AG04449 (cell line): ENCODE measurements at regions not wholly inside any gene's neighbourhood (a gene's known extent, or its start where the extent isn't known, plus 50 kb on each side); places are given as distances from the start of the nearest gene placed in this dataset.
"Not testable (repeated sequence)": the region's sequence is repeated elsewhere in the genome, so short reads cannot be mapped to it uniquely, and the experiment has no call there.

ENCODE experiments used
- CTCF ChIA-PET: fragments of 350-600 bp; formaldehyde crosslinking; extraction: SDS; loops from one replicate; lab custom pipeline; 2021; ENCODE audit warnings: antibody characterized with exemption; lab: Yijun Ruan, JAX
- POLR2A ChIA-PET: fragments of 400-600, 350-600 bp; formaldehyde crosslinking; extraction: SDS; loops from one replicate; lab custom pipeline; 2020; ENCODE audit warnings: antibody characterized with exemption, inconsistent platforms; lab: Yijun Ruan, JAX
- DNase-seq: peaks from one replicate; pipeline ENCODE4 v3.0.0-alpha.2; 2010; ENCODE audit warnings: low read depth, low spot score
- H3K4me3 ChIP-seq: 2 replicates; pipeline ENCODE4 v1.5.1; 2011; ENCODE audit warnings: low read depth, mild to moderate bottlenecking, control low read depth, low read length
- TF ChIP-seq, protein P1 (sequence below): IDR thresholded peaks from one replicate; pipeline ENCODE4 v1.5.1; 2011; ENCODE audit warnings: mild to moderate bottlenecking, moderate library complexity, low read length, control low read depth, inconsistent platforms; ENCODE audit not compliant: insufficient read depth; ENCODE audit errors: missing control alignments

DNA sequence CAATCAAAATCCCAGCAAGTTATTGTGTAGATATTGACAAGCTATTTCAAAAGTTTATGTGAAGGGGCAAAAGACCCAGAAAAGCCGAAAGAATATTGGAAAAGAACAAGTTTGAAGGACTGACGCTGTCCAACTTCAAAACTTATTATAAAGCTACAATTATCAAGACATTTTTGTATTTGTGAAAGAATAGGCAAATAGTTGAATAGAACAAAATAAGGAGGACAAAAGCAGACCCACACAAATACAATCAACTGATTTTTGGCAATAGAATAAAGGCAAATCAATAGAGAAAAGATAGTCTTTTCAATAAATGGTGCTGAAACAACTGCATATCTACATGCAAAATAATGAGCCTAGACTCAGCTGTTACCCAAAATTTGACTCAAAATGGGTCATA is 807.7 kb upstream of the CDH6 start:
- no peak for DNase-seq
- ChIA-PET POLR2A (no interaction called here), CTCF (no interaction called here)
- H3K4me3 ChIP-seq, result no peak overlapping the region
- TF ChIP-seq, protein P1, sequence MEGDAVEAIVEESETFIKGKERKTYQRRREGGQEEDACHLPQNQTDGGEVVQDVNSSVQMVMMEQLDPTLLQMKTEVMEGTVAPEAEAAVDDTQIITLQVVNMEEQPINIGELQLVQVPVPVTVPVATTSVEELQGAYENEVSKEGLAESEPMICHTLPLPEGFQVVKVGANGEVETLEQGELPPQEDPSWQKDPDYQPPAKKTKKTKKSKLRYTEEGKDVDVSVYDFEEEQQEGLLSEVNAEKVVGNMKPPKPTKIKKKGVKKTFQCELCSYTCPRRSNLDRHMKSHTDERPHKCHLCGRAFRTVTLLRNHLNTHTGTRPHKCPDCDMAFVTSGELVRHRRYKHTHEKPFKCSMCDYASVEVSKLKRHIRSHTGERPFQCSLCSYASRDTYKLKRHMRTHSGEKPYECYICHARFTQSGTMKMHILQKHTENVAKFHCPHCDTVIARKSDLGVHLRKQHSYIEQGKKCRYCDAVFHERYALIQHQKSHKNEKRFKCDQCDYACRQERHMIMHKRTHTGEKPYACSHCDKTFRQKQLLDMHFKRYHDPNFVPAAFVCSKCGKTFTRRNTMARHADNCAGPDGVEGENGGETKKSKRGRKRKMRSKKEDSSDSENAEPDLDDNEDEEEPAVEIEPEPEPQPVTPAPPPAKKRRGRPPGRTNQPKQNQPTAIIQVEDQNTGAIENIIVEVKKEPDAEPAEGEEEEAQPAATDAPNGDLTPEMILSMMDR, result no peak

DNA sequence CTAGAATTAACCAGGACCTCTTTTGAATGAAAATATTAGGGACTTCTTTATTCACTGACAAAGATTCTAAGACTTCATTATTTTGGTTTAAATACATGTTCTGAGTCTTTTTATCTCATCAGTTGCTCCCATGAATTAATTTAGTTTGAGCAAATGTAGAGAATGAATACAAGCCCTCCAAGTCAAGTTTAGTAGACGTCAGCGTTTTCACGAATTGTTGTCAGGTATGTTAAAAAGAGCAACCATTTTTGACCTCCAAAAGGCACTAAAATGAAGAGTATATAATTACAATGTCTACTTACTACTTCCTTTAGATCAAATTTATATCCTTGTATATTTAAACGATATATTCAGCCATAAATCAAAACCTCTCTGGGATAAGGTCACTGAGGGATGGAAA is 809.3 kb upstream of the CDH6 start:
- ChIA-PET CTCF (no interaction called here), POLR2A (no interaction called here)
- no peak overlapping the region for H3K4me3 ChIP-seq
- no peak for DNase-seq
- TF ChIP-seq, protein P1, result no peak

DNA sequence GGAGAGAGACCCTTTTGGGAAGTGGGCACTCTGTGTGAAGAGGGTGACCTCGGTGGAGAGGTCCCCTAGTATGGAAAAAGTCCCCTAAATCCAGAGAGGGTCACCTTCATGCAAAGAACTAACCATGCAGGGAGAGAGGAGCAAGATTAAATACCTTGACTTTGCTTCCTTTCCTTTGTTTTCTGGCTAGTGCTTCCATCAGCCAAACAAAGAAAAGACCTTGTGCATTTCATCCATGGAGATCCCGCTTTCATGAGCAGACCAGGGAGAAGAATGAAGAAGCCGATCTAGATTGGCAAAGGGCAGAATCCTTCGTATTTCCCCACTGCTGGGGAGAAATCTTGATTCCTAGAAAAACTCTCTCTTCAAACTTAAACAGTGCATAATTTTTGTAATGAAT is 813.3 kb upstream of the CDH6 start:
- no peak for DNase-seq
- TF ChIP-seq, protein P1, result no peak
- no peak overlapping the region for H3K4me3 ChIP-seq
- POLR2A ChIA-PET, result no interaction called here
- CTCF ChIA-PET, result no interaction called here

DNA sequence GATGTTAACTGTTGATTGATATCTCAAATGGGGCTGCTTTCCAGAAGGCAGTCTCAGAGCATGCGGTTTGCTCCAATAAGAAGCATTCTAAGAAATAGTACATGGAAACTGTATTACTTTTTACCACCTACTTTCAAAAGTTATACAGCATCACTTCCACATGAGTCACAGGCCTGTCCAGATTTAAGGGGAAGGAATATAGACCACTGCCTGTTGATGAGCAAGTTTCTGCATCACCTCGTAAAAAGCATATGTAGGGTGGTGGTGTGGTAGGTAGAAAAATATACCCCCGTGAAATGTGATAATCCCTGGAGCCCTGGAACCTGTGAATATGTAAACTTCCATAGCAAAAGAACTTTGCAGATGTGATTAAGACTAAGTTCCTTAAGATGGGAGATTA is 816.6 kb upstream of the CDH6 start:
- CTCF ChIA-PET, result no interaction called here
- no peak for DNase-seq
- TF ChIP-seq, protein P1, result no peak

DNA sequence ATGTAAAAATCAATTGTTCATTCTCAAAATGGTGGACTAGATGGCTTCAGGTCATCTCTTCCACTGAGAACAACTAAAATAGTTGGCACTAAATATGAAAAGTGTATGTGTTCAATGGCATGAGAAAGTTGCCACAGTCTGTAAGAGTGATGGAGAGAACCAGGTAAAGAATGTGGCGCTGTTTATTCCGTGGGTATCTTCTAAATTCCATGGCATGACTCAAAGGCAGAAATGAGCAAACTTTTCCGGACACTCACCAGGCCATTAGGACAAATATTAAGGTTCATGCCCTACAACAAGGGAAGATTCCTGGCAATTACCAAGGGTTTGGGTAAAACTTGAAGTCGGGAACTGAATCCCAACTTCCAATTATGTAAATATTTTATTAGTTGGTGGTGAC is 825.4 kb upstream of the CDH6 start:
- no peak overlapping the region for H3K4me3 ChIP-seq
- POLR2A ChIA-PET, result no interaction called here
- TF ChIP-seq, protein P1, result no peak
- DNase-seq, result no peak
- CTCF ChIA-PET, result no interaction called here

More for the DNA sequence above, 816.6 kb upstream of the CDH6 start:
- POLR2A ChIA-PET, result no interaction called here
- H3K4me3 ChIP-seq, result no peak overlapping the region

DNA sequence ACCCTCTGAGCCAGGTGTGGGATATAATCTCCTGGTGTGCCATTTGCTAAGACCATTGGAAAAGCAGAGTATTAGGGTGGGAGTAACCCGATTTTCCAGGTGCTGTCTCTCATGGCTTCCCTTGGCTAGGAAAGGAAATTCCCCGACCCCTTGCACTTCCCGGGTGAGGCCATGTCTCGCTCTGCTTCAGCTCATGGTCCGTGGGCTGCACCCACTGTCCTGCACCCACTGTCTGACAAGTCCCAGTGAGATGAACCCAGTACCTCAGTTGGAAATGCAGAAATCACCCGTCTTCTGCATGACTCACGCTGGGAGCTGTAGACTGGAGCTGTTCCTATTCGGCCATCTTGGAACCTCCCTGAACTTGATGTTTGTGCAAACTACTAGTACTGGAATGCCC is 828.5 kb upstream of the CDH6 start:
- CTCF ChIA-PET, DNase-seq, POLR2A ChIA-PET, H3K4me3 ChIP-seq: not testable (repeated sequence)

DNA sequence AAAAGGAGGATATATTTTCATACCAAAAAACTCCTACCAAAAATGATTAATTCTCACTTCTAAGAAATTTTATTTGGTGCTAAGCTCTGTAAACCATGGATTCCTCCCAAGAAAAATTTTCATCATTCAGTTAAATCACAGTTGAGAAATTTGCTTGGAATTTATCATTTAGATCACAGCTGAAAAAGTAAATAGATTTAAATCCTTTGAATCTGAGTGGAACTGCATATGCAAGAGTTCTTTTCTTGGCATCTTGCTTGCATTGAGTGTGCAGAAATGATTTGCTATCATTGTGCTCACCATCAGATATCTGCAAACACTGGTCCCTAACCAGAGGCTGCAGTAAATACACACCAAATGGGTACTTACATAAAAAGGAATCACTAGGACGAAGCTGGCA is 836.1 kb upstream of the CDH6 start:
- CTCF ChIA-PET, result no interaction called here

More for the DNA sequence above, 836.1 kb upstream of the CDH6 start:
- POLR2A ChIA-PET, result no interaction called here
- TF ChIP-seq, protein P1, result no peak
- DNase-seq, result no peak
- no peak overlapping the region for H3K4me3 ChIP-seq
